H1 (cell line): ENCODE measurements at regions not wholly inside any gene's neighbourhood (a gene's known extent, or its start where the extent isn't known, plus 50 kb on each side); places are given as distances from the start of the nearest gene placed in this dataset.

Experiments
- CTCF ChIA-PET: fragments of 300-600 bp; sonication (Branson Sonifier 250); formaldehyde crosslinking; loops from one replicate; lab custom pipeline; 2021; ENCODE audit not compliant: partially characterized antibody; lab: Charles Lee
- POLR2A ChIA-PET: fragments of 300-600 bp; sonication (Branson Sonifier 250); formaldehyde crosslinking; loops from one replicate; lab custom pipeline; 2021; ENCODE audit warnings: inconsistent platforms; ENCODE audit not compliant: partially characterized antibody; lab: Charles Lee
- DNase-seq, 2 experiments: peaks; one replicate each; pipeline versions ENCODE4 v3.0.0 to v3.0.0-alpha.2; 2010 to 2022; ENCODE audit warnings: low spot score in 2 of 2, low read depth in 1 of 2, mixed read lengths in 1 of 2
- FAIRE-seq: peaks from 2 replicates; lab custom pipeline; 2011; peaks lifted over from hg19 to GRCh38; lab: Jason Lieb, UNC
- H2AFZ ChIP-seq: 2 replicates; pipeline ENCODE4 v1.8.1; 2012; ENCODE audit warnings: low read length, inconsistent platforms
- H2AK5ac ChIP-seq: 2 replicates; pipeline ENCODE4 v1.6.1; 2013; ENCODE audit warnings: low read depth, low read length
- H2BK120ac ChIP-seq: replicated peaks from 2 replicates; pipeline ENCODE3; 2013; ENCODE audit warnings: low read depth, low read length, inconsistent platforms
- H2BK12ac ChIP-seq: 2 replicates; pipeline ENCODE4 v1.6.1; 2013; ENCODE audit warnings: low read depth, low read length
- H2BK15ac ChIP-seq: 2 replicates; pipeline ENCODE4 v1.6.1; 2013; ENCODE audit warnings: low read length
- H2BK20ac ChIP-seq: 2 replicates; pipeline ENCODE4 v1.6.1; 2013; ENCODE audit warnings: low read length
- H2BK5ac ChIP-seq: 2 replicates; pipeline ENCODE4 v1.6.1; 2013; ENCODE audit warnings: low read depth, low read length
- H3K14ac ChIP-seq: 2 replicates; pipeline ENCODE4 v1.6.1; 2013; ENCODE audit warnings: inconsistent platforms; ENCODE audit not compliant: insufficient read length
- H3K18ac ChIP-seq: 2 replicates; pipeline ENCODE4 v1.6.1; 2013; ENCODE audit warnings: low read length; ENCODE audit errors: extremely low read depth
- H3K23ac ChIP-seq: 2 replicates; pipeline ENCODE4 v1.6.1; 2013; ENCODE audit warnings: inconsistent platforms; ENCODE audit not compliant: insufficient read length
- H3K23me2 ChIP-seq: 2 replicates; pipeline ENCODE4 v1.6.1; 2013; ENCODE audit warnings: low read depth, low read length
- H3K27ac ChIP-seq: 2 replicates; pipeline ENCODE4 v1.6.1; 2011; ENCODE audit warnings: low read depth, low read length, inconsistent platforms
- H3K27me3 ChIP-seq, 4 experiments: replicated peaks in 1 of 4; 1 replicate in 1 of 4; 2 replicates in 3 of 4; pipeline versions ENCODE4 v1.6.1 to v1.8.1; 2011 to 2013; ENCODE audit warnings: low read length in 3 of 4, mild to moderate bottlenecking in 3 of 4, inconsistent platforms in 2 of 4, mixed read lengths in 2 of 4, moderate library complexity in 1 of 4; ENCODE audit not compliant: control insufficient read depth in 3 of 4, insufficient read depth in 3 of 4; ENCODE audit errors: extremely low read depth in 1 of 4
- H3K36me3 ChIP-seq, 4 experiments: 2 replicates each; pipeline versions ENCODE4 v1.6.1 to v1.8.1; 2011 to 2013; ENCODE audit warnings: mild to moderate bottlenecking in 4 of 4, low read length in 3 of 4, moderate library complexity in 2 of 4, control low read depth in 1 of 4, inconsistent platforms in 1 of 4; ENCODE audit not compliant: insufficient read depth in 4 of 4, control insufficient read depth in 2 of 4
- H3K4ac ChIP-seq: replicated peaks from 2 replicates; pipeline ENCODE3; 2013; ENCODE audit warnings: low read length, low read depth, mixed read lengths, inconsistent platforms; ENCODE audit not compliant: insufficient read length
- H3K4me1 ChIP-seq, 4 experiments: replicated peaks in 1 of 4; 1 replicate in 1 of 4; 2 replicates in 3 of 4; pipeline versions ENCODE4 v1.6.1 to v1.8.1; 2011 to 2013; ENCODE audit warnings: low read length in 3 of 4, inconsistent platforms in 2 of 4, mixed read lengths in 1 of 4; ENCODE audit not compliant: insufficient read depth in 4 of 4, control insufficient read depth in 3 of 4
- H3K4me2 ChIP-seq, 2 experiments: 2 replicates each; pipeline versions ENCODE4 v1.6.1 to v1.8.1; 2011 to 2013; ENCODE audit warnings: low read depth in 2 of 2, low read length in 2 of 2, control low read depth in 1 of 2, inconsistent platforms in 1 of 2, mild to moderate bottlenecking in 1 of 2; ENCODE audit not compliant: insufficient read depth in 1 of 2
- H3K4me3 ChIP-seq, 4 experiments: fragments of 200-600, 300-600 bp in 1 of 4; sonication (generic), shearing (Covaris generic), sonication (Bioruptor Twin) in 1 of 4; 2 replicates each; pipeline versions ENCODE4 v1.5.1 to v1.8.1; 2011 to 2016; ENCODE audit warnings: low read length in 4 of 4, low read depth in 3 of 4, control low read depth in 2 of 4, inconsistent platforms in 2 of 4, mild to moderate bottlenecking in 2 of 4, mixed read lengths in 1 of 4, moderate library complexity in 1 of 4; ENCODE audit not compliant: insufficient read depth in 2 of 4; ENCODE audit errors: extremely low read depth in 1 of 4
- H3K56ac ChIP-seq: replicated peaks from 2 replicates; pipeline ENCODE3; 2013; ENCODE audit warnings: low read depth, mild to moderate bottlenecking, mixed read lengths, low read length, inconsistent platforms; ENCODE audit not compliant: insufficient read length
- H3K79me1 ChIP-seq: 2 replicates; pipeline ENCODE4 v1.6.1; 2013; ENCODE audit warnings: low read depth, low read length, control low read depth
- H3K79me2 ChIP-seq, 2 experiments: 2 replicates each; pipeline versions ENCODE4 v1.6.1 to v1.8.1; 2012 to 2013; ENCODE audit warnings: low read length in 2 of 2, mild to moderate bottlenecking in 2 of 2, inconsistent platforms in 1 of 2; ENCODE audit not compliant: insufficient read depth in 2 of 2, control insufficient read depth in 1 of 2
- H3K9ac ChIP-seq, 4 experiments: replicated peaks in 1 of 4; 1 replicate in 1 of 4; 2 replicates in 3 of 4; pipeline versions ENCODE4 v1.6.1 to v1.8.1; 2011 to 2013; ENCODE audit warnings: low read depth in 3 of 4, low read length in 3 of 4, control low read depth in 2 of 4, mild to moderate bottlenecking in 2 of 4, moderate library complexity in 2 of 4, inconsistent platforms in 1 of 4; ENCODE audit errors: extremely low read depth in 1 of 4
- H3K9me3 ChIP-seq, 2 experiments: 2 replicates each; pipeline versions ENCODE4 v1.6.1 to v1.8.1; 2012 to 2013; ENCODE audit warnings: mild to moderate bottlenecking in 2 of 2, moderate library complexity in 2 of 2, control low read depth in 1 of 2, inconsistent platforms in 1 of 2, low read depth in 1 of 2, low read length in 1 of 2, mixed read lengths in 1 of 2; ENCODE audit not compliant: insufficient read depth in 2 of 2
- H4K20me1 ChIP-seq, 2 experiments: replicated peaks in 1 of 2; 2 replicates each; pipeline versions ENCODE3 to v1.8.1; 2011 to 2013; ENCODE audit warnings: inconsistent platforms in 2 of 2, low read length in 2 of 2, mild to moderate bottlenecking in 1 of 2; ENCODE audit not compliant: insufficient read depth in 2 of 2, control insufficient read depth in 1 of 2
- H4K5ac ChIP-seq: 2 replicates; pipeline ENCODE4 v1.6.1; 2013; ENCODE audit warnings: low read length, low read depth, mixed read lengths, inconsistent platforms; ENCODE audit not compliant: insufficient read length
- H4K8ac ChIP-seq: 2 replicates; pipeline ENCODE4 v1.8.0; 2013; ENCODE audit warnings: mild to moderate bottlenecking, moderate library complexity, low read length, inconsistent platforms; ENCODE audit not compliant: insufficient read depth; ENCODE audit errors: extremely low read depth
- H4K91ac ChIP-seq: replicated peaks from 2 replicates; pipeline ENCODE3; 2013; ENCODE audit warnings: low read length, mixed read lengths, inconsistent platforms; ENCODE audit not compliant: insufficient read length
- WGBS, 2 experiments: shearing (Covaris generic) in 1 of 2; methylation state at CpG; one replicate each; pipeline versions ENCODE4 v1.1.6 to v1.1.7; 2013 to 2015; ENCODE audit warnings: low lambda C conversion rate in 2 of 2, mixed read lengths in 2 of 2, inconsistent platforms in 1 of 2, low coverage in 1 of 2, missing lambda C conversion rate in 1 of 2; ENCODE audit not compliant: insufficient replicate concordance in 2 of 2, insufficient coverage in 1 of 2, insufficient read length in 1 of 2; ENCODE audit errors: extremely low coverage in 1 of 2, missing lambda C conversion rate in 1 of 2; 5-methylcytosine and 5-hydroxymethylcytosine counted together
- TF ChIP-seq, protein P1 (sequence below): fragments of 300-600 bp; sonication (generic); IDR thresholded peaks from 2 replicates; pipeline ENCODE4 v1.7.1; 2012; ENCODE audit warnings: low read length, moderate library complexity, mild to moderate bottlenecking, inconsistent platforms; ENCODE audit not compliant: insufficient replicate concordance

DNA sequence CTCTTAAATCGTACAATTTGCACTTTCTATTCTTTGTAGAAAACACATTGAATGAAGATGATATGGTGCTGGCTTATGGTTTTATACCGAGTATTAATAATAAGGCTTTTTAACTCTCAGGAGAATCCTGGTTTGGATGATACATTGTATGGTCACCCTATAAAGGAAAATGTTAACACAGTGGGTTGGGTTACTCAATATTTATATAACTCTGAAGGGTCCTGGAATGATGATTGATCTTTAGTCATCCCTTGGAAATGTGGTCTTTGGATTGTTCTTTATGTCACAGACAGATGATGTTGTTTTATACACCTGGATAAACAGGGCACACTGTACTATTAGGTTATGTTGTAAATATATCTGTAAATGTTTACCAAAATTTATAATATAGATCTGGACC, 496.2 kb upstream of the NDST4 start:
- H2BK12ac ChIP-seq = no peak overlapping the region
- H3K4me1 ChIP-seq = no peaks in the 10 kb centered on the region
- no peaks in the 10 kb centered on the region for H3K9me3 ChIP-seq
- FAIRE-seq = no peak
- no peak overlapping the region for H2BK5ac ChIP-seq
- no peak overlapping the region for H2AK5ac ChIP-seq
- H2BK120ac ChIP-seq = no peak overlapping the region
- no peaks in the 10 kb centered on the region for H3K27me3 ChIP-seq
- H3K23ac ChIP-seq = no peak overlapping the region
- no peaks in the 10 kb centered on the region for H4K20me1 ChIP-seq
- 88% methylated on average over 2 of the region's 2 CpGs; no CpG with 5 or more reads in 1 of the 2 experiments for WGBS, 2 experiments
- ChIA-PET POLR2A (no interaction called here), CTCF (no interaction called here)
- H3K4me3 ChIP-seq = no peak overlapping the region
- no peak overlapping the region for H4K91ac ChIP-seq
- H2BK15ac ChIP-seq = no peak overlapping the region
- H3K9ac ChIP-seq = no peak overlapping the region
- H2AFZ ChIP-seq = no peak overlapping the region
- H3K79me1 ChIP-seq = no peaks in the 10 kb centered on the region
- H4K8ac ChIP-seq = no peak overlapping the region
- H3K4me2 ChIP-seq = no peak overlapping the region
- no peak overlapping the region for H3K14ac ChIP-seq
- no peaks in the 10 kb centered on the region for H3K36me3 ChIP-seq
- no peak overlapping the region for H2BK20ac ChIP-seq
- H3K23me2 ChIP-seq = no peaks in the 10 kb centered on the region
- no peak for DNase-seq
- H3K4ac ChIP-seq = no peak overlapping the region
- no peak overlapping the region for H3K56ac ChIP-seq
- no peaks in the 10 kb centered on the region for H3K79me2 ChIP-seq
- H4K5ac ChIP-seq = no peak overlapping the region
- H3K27ac ChIP-seq = no peak overlapping the region
- no peak overlapping the region for H3K18ac ChIP-seq
- TF ChIP-seq, protein P1, sequence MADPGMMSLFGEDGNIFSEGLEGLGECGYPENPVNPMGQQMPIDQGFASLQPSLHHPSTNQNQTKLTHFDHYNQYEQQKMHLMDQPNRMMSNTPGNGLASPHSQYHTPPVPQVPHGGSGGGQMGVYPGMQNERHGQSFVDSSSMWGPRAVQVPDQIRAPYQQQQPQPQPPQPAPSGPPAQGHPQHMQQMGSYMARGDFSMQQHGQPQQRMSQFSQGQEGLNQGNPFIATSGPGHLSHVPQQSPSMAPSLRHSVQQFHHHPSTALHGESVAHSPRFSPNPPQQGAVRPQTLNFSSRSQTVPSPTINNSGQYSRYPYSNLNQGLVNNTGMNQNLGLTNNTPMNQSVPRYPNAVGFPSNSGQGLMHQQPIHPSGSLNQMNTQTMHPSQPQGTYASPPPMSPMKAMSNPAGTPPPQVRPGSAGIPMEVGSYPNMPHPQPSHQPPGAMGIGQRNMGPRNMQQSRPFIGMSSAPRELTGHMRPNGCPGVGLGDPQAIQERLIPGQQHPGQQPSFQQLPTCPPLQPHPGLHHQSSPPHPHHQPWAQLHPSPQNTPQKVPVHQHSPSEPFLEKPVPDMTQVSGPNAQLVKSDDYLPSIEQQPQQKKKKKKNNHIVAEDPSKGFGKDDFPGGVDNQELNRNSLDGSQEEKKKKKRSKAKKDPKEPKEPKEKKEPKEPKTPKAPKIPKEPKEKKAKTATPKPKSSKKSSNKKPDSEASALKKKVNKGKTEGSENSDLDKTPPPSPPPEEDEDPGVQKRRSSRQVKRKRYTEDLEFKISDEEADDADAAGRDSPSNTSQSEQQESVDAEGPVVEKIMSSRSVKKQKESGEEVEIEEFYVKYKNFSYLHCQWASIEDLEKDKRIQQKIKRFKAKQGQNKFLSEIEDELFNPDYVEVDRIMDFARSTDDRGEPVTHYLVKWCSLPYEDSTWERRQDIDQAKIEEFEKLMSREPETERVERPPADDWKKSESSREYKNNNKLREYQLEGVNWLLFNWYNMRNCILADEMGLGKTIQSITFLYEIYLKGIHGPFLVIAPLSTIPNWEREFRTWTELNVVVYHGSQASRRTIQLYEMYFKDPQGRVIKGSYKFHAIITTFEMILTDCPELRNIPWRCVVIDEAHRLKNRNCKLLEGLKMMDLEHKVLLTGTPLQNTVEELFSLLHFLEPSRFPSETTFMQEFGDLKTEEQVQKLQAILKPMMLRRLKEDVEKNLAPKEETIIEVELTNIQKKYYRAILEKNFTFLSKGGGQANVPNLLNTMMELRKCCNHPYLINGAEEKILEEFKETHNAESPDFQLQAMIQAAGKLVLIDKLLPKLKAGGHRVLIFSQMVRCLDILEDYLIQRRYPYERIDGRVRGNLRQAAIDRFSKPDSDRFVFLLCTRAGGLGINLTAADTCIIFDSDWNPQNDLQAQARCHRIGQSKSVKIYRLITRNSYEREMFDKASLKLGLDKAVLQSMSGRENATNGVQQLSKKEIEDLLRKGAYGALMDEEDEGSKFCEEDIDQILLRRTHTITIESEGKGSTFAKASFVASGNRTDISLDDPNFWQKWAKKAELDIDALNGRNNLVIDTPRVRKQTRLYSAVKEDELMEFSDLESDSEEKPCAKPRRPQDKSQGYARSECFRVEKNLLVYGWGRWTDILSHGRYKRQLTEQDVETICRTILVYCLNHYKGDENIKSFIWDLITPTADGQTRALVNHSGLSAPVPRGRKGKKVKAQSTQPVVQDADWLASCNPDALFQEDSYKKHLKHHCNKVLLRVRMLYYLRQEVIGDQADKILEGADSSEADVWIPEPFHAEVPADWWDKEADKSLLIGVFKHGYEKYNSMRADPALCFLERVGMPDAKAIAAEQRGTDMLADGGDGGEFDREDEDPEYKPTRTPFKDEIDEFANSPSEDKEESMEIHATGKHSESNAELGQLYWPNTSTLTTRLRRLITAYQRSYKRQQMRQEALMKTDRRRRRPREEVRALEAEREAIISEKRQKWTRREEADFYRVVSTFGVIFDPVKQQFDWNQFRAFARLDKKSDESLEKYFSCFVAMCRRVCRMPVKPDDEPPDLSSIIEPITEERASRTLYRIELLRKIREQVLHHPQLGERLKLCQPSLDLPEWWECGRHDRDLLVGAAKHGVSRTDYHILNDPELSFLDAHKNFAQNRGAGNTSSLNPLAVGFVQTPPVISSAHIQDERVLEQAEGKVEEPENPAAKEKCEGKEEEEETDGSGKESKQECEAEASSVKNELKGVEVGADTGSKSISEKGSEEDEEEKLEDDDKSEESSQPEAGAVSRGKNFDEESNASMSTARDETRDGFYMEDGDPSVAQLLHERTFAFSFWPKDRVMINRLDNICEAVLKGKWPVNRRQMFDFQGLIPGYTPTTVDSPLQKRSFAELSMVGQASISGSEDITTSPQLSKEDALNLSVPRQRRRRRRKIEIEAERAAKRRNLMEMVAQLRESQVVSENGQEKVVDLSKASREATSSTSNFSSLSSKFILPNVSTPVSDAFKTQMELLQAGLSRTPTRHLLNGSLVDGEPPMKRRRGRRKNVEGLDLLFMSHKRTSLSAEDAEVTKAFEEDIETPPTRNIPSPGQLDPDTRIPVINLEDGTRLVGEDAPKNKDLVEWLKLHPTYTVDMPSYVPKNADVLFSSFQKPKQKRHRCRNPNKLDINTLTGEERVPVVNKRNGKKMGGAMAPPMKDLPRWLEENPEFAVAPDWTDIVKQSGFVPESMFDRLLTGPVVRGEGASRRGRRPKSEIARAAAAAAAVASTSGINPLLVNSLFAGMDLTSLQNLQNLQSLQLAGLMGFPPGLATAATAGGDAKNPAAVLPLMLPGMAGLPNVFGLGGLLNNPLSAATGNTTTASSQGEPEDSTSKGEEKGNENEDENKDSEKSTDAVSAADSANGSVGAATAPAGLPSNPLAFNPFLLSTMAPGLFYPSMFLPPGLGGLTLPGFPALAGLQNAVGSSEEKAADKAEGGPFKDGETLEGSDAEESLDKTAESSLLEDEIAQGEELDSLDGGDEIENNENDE = no peak
